Posterior cingulate gyrus (tissue), 11 donors: ENCODE measurements at regions not wholly inside any gene's neighbourhood (a gene's known extent, or its start where the extent isn't known, plus 50 kb on each side); places are given as distances from the start of the nearest gene placed in this dataset.

Source experiments
- DNase-seq, 10 donors: peaks; one replicate each; pipeline versions ENCODE4 v3.0.0 to v3.0.0-alpha.2; 2020 to 2021; ENCODE audit warnings: mixed read lengths in 3 of 10
- intact Hi-C: fragments of 100-400 bp; cut with DNase I; formaldehyde crosslinking; loops from one replicate; pipeline ENCODE4 v1.15.1; 2023

GRCh38 chr11:30749268-30749667, 163.1 kb upstream of the MPPED2 start:
- intact Hi-C loops, result no loop called here
- no peak for DNase-seq

- no peak for DNase-seq
- intact Hi-C loops, result no loop called here
These were observed 154.9 kb upstream of the MPPED2 start for GRCh38 chr11:30741039-30741550.

DNA sequence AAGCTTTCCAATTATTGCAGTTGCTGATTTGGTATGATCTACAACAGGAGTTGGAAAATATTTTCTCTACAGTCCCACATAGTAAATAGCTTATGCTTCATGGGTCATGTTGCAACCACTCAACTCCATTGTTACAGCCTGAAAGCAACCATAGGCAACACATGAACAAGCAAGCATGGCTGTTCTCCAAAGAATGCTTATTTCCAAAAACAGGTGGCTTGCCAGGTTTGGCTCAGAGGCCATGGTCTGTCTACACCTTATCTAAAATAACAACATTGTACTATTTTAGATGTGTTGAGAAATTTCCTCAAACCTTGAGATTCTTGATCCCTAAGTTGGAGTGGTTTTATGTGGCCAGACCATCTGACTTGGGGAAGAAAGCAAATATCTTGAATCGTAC, 153.9 kb upstream of the MPPED2 start:
- intact Hi-C loops, result no loop called here
- DNase-seq, result no peak

DNA sequence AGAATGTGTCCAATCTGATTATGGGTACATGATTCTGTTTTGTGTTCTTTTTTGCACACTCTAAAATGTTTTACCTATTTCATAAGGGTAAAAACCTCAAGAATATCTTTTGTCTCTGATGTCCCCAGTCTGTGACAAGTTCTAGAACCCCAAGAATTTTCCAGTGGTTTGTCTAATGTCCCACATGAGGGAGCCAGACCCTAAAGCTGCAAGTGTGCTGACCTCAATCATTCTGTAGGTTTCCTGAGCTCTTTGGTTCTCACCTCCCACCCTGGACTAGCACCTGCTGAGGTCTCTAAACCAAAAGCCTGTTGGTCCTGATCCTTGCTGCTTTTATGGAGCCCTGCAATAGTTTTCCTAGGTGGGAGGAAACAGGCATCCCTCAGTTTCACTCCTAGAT, 149.8 kb upstream of the MPPED2 start:
- no peak for DNase-seq
- intact Hi-C loops, result no loop called here

GRCh38 chr11:30733748-30734147, 147.6 kb upstream of the MPPED2 start:
- intact Hi-C loops, result no loop called here
- DNase-seq, result no peak

DNA sequence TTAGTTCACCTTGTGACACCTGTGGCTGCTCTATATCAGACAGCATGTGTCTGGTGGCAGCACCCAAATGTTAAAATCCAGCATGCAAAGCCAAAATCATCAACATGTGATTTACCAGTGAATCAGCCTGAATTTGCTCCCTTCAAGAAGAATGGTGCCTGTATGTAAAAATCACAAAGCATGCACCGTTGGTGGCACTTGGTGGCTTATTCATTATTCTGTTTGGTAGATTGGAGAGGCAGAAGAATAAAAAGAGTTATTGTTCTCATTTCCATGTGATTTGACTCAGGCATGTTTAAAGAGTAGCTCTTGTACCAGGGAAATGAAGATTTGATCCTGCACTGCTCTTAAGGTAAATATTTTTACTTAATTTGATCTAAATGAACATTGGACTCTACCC, 143.9 kb upstream of the MPPED2 start:
- no peak for DNase-seq
- intact Hi-C loops, result no loop called here

GRCh38 chr11:30729187-30729713, 143.1 kb upstream of the MPPED2 start:
- intact Hi-C loops, result no loop called here
- DNase-seq, result no peak

DNA sequence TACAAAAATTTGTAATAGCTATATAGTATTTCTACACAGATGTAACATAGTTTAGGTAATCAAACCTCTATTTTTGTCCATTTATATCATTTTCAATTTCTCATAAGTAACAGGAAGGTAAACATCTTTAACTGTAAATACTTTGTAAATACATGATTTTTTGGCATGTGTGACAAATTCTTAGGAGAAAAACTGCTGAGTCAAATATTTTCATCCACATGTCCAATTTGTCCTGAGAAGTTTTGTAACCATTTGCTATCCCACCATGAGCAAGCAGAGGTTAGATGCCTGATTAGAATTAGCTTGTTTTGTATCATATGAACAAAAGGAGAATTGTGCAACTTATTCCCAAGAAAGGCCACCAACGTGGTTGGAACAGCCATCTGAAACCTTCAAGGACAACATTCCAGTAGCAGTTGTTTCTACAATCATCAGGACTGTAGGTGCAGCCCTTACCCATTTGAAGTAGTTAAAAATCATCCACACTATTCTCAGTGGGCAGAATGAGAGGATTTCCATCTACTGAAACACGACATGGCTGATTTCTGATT, 139.6 kb upstream of the MPPED2 start:
- intact Hi-C loops, result no loop called here
- no peak for DNase-seq

DNA sequence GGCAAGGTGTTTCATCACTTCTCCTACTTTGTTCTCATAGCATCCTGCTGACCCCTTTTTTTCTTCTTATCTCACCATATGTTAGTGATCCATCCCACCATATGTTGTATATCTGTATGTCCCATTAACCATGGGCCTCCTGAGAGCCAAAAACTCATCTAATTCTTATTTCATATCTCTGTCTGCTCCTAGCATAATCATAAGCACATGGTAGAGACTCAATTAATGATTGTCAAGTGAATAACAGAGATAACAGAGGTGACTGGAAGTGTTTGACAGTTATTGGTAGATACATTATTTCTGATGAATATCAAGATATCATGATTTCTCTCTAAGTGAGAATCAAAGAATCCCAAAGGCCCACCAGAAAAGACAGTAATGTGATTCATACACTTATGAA, 138.1 kb upstream of the MPPED2 start:
- no peak for DNase-seq

GRCh38 chr11:30719371-30719770, 133.2 kb upstream of the MPPED2 start:
- intact Hi-C loops, result no loop called here

More for the DNA sequence above, 138.1 kb upstream of the MPPED2 start:
- intact Hi-C loops, result no loop called here

GRCh38 chr11:30717641-30718040, 131.5 kb upstream of the MPPED2 start:
- DNase-seq, result no peak
- intact Hi-C loops, result no loop called here

More at GRCh38 chr11:30719371-30719770, 133.2 kb upstream of the MPPED2 start:
- no peak for DNase-seq

DNA sequence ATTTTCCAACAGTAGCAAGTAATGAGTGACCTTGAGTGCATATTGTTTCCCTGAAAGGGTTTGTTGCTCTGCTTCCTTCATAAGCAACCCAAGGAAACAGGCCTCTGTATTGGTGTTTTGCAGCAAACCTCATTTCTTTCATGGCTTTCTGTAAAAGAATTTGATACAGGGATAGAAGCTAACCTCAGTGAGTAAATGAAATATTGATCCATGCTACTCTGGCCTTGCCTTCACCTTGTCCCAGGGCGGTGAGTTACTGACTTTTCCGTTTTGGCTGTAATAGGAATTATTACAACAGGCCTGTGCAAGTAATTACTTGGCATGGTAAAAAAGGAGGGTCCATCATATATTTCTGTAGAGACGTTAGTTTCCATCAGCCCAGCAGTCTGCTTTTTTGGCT, 130.9 kb upstream of the MPPED2 start:
- intact Hi-C loops, result no loop called here
- no peak for DNase-seq

- intact Hi-C loops, result no loop called here
- no peak for DNase-seq
These were observed 126.6 kb upstream of the MPPED2 start for GRCh38 chr11:30712749-30713148.

DNA sequence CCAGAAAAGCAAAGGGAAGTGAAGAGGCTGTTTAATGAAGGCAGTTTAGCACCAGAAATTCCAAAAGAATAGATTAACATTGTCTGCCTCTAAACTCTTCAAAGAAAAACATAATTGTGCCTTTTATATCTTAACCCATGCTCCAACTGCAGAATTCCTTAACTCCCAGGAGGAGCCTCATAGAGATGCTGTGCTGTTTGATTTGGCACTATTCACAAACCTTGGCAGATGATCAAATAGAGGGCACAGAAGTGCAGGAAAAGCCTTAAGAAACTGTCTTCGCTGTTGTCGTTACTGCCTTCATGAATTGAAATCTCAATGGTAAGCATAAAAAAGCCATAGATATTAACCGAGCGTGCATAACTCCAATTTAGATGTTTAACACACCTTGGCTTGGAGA, 124.1 kb upstream of the MPPED2 start:
- intact Hi-C loops, result no loop called here
- DNase-seq, result no peak

DNA sequence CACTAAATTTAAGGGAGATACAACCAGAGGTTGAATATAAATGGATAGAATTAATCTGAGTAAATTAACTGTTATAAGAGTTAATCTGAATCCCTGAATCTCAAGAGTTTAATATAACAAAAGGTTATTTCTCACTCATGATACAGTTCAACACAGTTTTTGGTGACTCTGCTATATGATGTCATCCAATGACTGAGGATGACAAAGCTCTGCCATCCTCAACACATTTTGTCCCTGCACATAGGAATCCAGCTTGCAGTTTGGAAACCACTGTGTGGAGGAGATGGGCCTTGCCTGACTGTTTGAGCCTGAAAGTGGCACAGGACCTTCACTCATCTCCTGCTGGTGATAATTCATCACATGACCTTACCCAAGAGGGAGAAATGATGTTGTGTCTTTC, 121.0 kb upstream of the MPPED2 start:
- intact Hi-C loops, result no loop called here
- DNase-seq, result no peak

GRCh38 chr11:30705913-30706675, 119.9 kb upstream of the MPPED2 start:
- DNase-seq, result no peak
- intact Hi-C loops, result no loop called here

DNA sequence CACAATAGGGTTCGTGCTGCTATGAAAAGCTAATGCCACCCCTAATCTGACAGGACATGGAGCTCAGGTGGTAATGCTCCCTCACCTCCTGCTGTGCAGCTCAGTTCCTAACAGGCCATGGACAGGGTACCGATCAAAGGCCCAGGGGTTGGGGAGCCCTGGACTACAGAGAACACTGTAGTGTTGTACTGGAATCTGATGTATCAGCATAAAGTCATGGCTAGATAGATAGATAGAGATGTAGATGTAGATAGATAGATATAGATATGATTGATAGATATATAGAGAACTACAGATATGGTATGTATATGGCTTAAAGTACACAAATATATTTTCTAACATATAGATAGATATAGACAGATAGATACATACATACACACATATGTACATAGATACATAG, 112.3 kb upstream of the MPPED2 start:
- intact Hi-C loops, result loop anchor here (10.0 kb wide), 1 partner anchor 56 kb away; no protein-coding TSS in a partner anchor
- DNase-seq, result peak in 1 of 10 donors; percentile 50

DNA sequence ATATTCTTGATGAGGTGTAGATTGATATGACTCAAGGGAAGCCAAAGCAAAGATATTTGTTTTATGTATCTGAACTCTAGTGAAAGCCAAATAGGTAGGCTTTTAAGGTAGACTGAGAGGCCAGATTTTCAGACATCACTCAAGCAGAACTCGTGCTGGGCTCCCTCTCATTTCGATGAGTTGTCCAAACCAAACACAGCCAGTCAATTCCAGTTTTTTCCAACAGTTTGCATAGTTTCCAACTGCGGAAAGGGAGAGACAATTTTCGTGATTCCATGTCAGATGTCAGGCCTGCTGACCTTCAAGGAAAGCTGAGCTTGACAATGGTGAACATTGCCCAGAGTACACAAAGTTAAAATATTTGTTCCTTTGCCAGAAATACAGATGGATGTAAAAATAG, 110.9 kb upstream of the MPPED2 start:
- DNase-seq, result no peak
- intact Hi-C loops, result loop anchor here (10.0 kb wide), 1 partner anchor 58 kb away; no protein-coding TSS in a partner anchor

DNA sequence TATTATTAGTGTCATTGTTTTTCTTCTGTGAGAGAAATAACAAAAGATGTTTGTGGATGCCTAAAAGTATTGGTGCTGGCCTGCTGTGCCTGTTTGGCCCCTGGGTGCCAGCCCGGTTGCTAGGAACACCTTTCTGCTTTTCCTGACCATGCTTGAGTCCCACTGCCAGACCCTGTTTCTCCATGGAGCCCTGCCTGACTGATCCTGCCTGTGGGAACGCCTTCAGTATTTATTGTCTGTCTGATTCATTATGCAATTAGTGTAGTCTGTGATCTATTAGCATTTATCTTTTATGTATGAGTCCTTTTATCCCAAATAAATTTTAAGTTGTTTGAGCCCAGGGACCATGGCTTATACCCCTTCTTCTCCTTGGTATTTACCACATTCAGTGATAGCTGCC, 98.6 kb upstream of the MPPED2 start:
- DNase-seq, result peak in 1 of 10 donors; percentile 60
- intact Hi-C loops, result no loop called here

GRCh38 chr11:30683176-30683575, 97.0 kb upstream of the MPPED2 start:
- DNase-seq, result no peak
- intact Hi-C loops, result no loop called here

GRCh38 chr11:30666817-30667216, 80.7 kb upstream of the MPPED2 start:
- intact Hi-C loops, result no loop called here
- no peak for DNase-seq

GRCh38 chr11:30665067-30665466, 78.9 kb upstream of the MPPED2 start:
- DNase-seq, result no peak
- intact Hi-C loops, result no loop called here
